H1 (cell line): ENCODE measurements at regions not wholly inside any gene's neighbourhood (a gene's known extent, or its start where the extent isn't known, plus 50 kb on each side); places are given as distances from the start of the nearest gene placed in this dataset.

ENCODE experiments used
- CTCF ChIA-PET: fragments of 300-600 bp; sonication (Branson Sonifier 250); formaldehyde crosslinking; loops from one replicate; lab custom pipeline; 2021; ENCODE audit not compliant: partially characterized antibody; lab: Charles Lee
- POLR2A ChIA-PET: fragments of 300-600 bp; sonication (Branson Sonifier 250); formaldehyde crosslinking; loops from one replicate; lab custom pipeline; 2021; ENCODE audit warnings: inconsistent platforms; ENCODE audit not compliant: partially characterized antibody; lab: Charles Lee
- DNase-seq, 2 experiments: peaks; one replicate each; pipeline versions ENCODE4 v3.0.0 to v3.0.0-alpha.2; 2010 to 2022; ENCODE audit warnings: low spot score in 2 of 2, low read depth in 1 of 2, mixed read lengths in 1 of 2
- FAIRE-seq: peaks from 2 replicates; lab custom pipeline; 2011; peaks lifted over from hg19 to GRCh38; lab: Jason Lieb, UNC
- H2AFZ ChIP-seq: 2 replicates; pipeline ENCODE4 v1.8.1; 2012; ENCODE audit warnings: low read length, inconsistent platforms
- H2AK5ac ChIP-seq: 2 replicates; pipeline ENCODE4 v1.6.1; 2013; ENCODE audit warnings: low read depth, low read length
- H2BK120ac ChIP-seq: replicated peaks from 2 replicates; pipeline ENCODE3; 2013; ENCODE audit warnings: low read depth, low read length, inconsistent platforms
- H2BK12ac ChIP-seq: 2 replicates; pipeline ENCODE4 v1.6.1; 2013; ENCODE audit warnings: low read depth, low read length
- H2BK15ac ChIP-seq: 2 replicates; pipeline ENCODE4 v1.6.1; 2013; ENCODE audit warnings: low read length
- H2BK20ac ChIP-seq: 2 replicates; pipeline ENCODE4 v1.6.1; 2013; ENCODE audit warnings: low read length
- H2BK5ac ChIP-seq: 2 replicates; pipeline ENCODE4 v1.6.1; 2013; ENCODE audit warnings: low read depth, low read length
- H3K14ac ChIP-seq: 2 replicates; pipeline ENCODE4 v1.6.1; 2013; ENCODE audit warnings: inconsistent platforms; ENCODE audit not compliant: insufficient read length
- H3K18ac ChIP-seq: 2 replicates; pipeline ENCODE4 v1.6.1; 2013; ENCODE audit warnings: low read length; ENCODE audit errors: extremely low read depth
- H3K23ac ChIP-seq: 2 replicates; pipeline ENCODE4 v1.6.1; 2013; ENCODE audit warnings: inconsistent platforms; ENCODE audit not compliant: insufficient read length
- H3K23me2 ChIP-seq: 2 replicates; pipeline ENCODE4 v1.6.1; 2013; ENCODE audit warnings: low read depth, low read length
- H3K27ac ChIP-seq: 2 replicates; pipeline ENCODE4 v1.6.1; 2011; ENCODE audit warnings: low read depth, low read length, inconsistent platforms
- H3K27me3 ChIP-seq, 4 experiments: replicated peaks in 1 of 4; 1 replicate in 1 of 4; 2 replicates in 3 of 4; pipeline versions ENCODE4 v1.6.1 to v1.8.1; 2011 to 2013; ENCODE audit warnings: low read length in 3 of 4, mild to moderate bottlenecking in 3 of 4, inconsistent platforms in 2 of 4, mixed read lengths in 2 of 4, moderate library complexity in 1 of 4; ENCODE audit not compliant: control insufficient read depth in 3 of 4, insufficient read depth in 3 of 4; ENCODE audit errors: extremely low read depth in 1 of 4
- H3K36me3 ChIP-seq, 4 experiments: 2 replicates each; pipeline versions ENCODE4 v1.6.1 to v1.8.1; 2011 to 2013; ENCODE audit warnings: mild to moderate bottlenecking in 4 of 4, low read length in 3 of 4, moderate library complexity in 2 of 4, control low read depth in 1 of 4, inconsistent platforms in 1 of 4; ENCODE audit not compliant: insufficient read depth in 4 of 4, control insufficient read depth in 2 of 4
- H3K4ac ChIP-seq: replicated peaks from 2 replicates; pipeline ENCODE3; 2013; ENCODE audit warnings: low read length, low read depth, mixed read lengths, inconsistent platforms; ENCODE audit not compliant: insufficient read length
- H3K4me1 ChIP-seq, 4 experiments: replicated peaks in 1 of 4; 1 replicate in 1 of 4; 2 replicates in 3 of 4; pipeline versions ENCODE4 v1.6.1 to v1.8.1; 2011 to 2013; ENCODE audit warnings: low read length in 3 of 4, inconsistent platforms in 2 of 4, mixed read lengths in 1 of 4; ENCODE audit not compliant: insufficient read depth in 4 of 4, control insufficient read depth in 3 of 4
- H3K4me2 ChIP-seq, 2 experiments: 2 replicates each; pipeline versions ENCODE4 v1.6.1 to v1.8.1; 2011 to 2013; ENCODE audit warnings: low read depth in 2 of 2, low read length in 2 of 2, control low read depth in 1 of 2, inconsistent platforms in 1 of 2, mild to moderate bottlenecking in 1 of 2; ENCODE audit not compliant: insufficient read depth in 1 of 2
- H3K4me3 ChIP-seq, 4 experiments: fragments of 200-600, 300-600 bp in 1 of 4; sonication (generic), shearing (Covaris generic), sonication (Bioruptor Twin) in 1 of 4; 2 replicates each; pipeline versions ENCODE4 v1.5.1 to v1.8.1; 2011 to 2016; ENCODE audit warnings: low read length in 4 of 4, low read depth in 3 of 4, control low read depth in 2 of 4, inconsistent platforms in 2 of 4, mild to moderate bottlenecking in 2 of 4, mixed read lengths in 1 of 4, moderate library complexity in 1 of 4; ENCODE audit not compliant: insufficient read depth in 2 of 4; ENCODE audit errors: extremely low read depth in 1 of 4
- H3K56ac ChIP-seq: replicated peaks from 2 replicates; pipeline ENCODE3; 2013; ENCODE audit warnings: low read depth, mild to moderate bottlenecking, mixed read lengths, low read length, inconsistent platforms; ENCODE audit not compliant: insufficient read length
- H3K79me1 ChIP-seq: 2 replicates; pipeline ENCODE4 v1.6.1; 2013; ENCODE audit warnings: low read depth, low read length, control low read depth
- H3K79me2 ChIP-seq, 2 experiments: 2 replicates each; pipeline versions ENCODE4 v1.6.1 to v1.8.1; 2012 to 2013; ENCODE audit warnings: low read length in 2 of 2, mild to moderate bottlenecking in 2 of 2, inconsistent platforms in 1 of 2; ENCODE audit not compliant: insufficient read depth in 2 of 2, control insufficient read depth in 1 of 2
- H3K9ac ChIP-seq, 4 experiments: replicated peaks in 1 of 4; 1 replicate in 1 of 4; 2 replicates in 3 of 4; pipeline versions ENCODE4 v1.6.1 to v1.8.1; 2011 to 2013; ENCODE audit warnings: low read depth in 3 of 4, low read length in 3 of 4, control low read depth in 2 of 4, mild to moderate bottlenecking in 2 of 4, moderate library complexity in 2 of 4, inconsistent platforms in 1 of 4; ENCODE audit errors: extremely low read depth in 1 of 4
- H3K9me3 ChIP-seq, 2 experiments: 2 replicates each; pipeline versions ENCODE4 v1.6.1 to v1.8.1; 2012 to 2013; ENCODE audit warnings: mild to moderate bottlenecking in 2 of 2, moderate library complexity in 2 of 2, control low read depth in 1 of 2, inconsistent platforms in 1 of 2, low read depth in 1 of 2, low read length in 1 of 2, mixed read lengths in 1 of 2; ENCODE audit not compliant: insufficient read depth in 2 of 2
- H4K20me1 ChIP-seq, 2 experiments: replicated peaks in 1 of 2; 2 replicates each; pipeline versions ENCODE3 to v1.8.1; 2011 to 2013; ENCODE audit warnings: inconsistent platforms in 2 of 2, low read length in 2 of 2, mild to moderate bottlenecking in 1 of 2; ENCODE audit not compliant: insufficient read depth in 2 of 2, control insufficient read depth in 1 of 2
- H4K5ac ChIP-seq: 2 replicates; pipeline ENCODE4 v1.6.1; 2013; ENCODE audit warnings: low read length, low read depth, mixed read lengths, inconsistent platforms; ENCODE audit not compliant: insufficient read length
- H4K8ac ChIP-seq: 2 replicates; pipeline ENCODE4 v1.8.0; 2013; ENCODE audit warnings: mild to moderate bottlenecking, moderate library complexity, low read length, inconsistent platforms; ENCODE audit not compliant: insufficient read depth; ENCODE audit errors: extremely low read depth
- H4K91ac ChIP-seq: replicated peaks from 2 replicates; pipeline ENCODE3; 2013; ENCODE audit warnings: low read length, mixed read lengths, inconsistent platforms; ENCODE audit not compliant: insufficient read length
- CTBP2 ChIP-seq: IDR thresholded peaks from 2 replicates; pipeline ENCODE4 v1.7.0; 2011; ENCODE audit warnings: borderline replicate concordance, mild to moderate bottlenecking, moderate library complexity, mixed read lengths, low read length; ENCODE audit not compliant: insufficient read depth, insufficient read length
- GABPA ChIP-seq: IDR thresholded peaks from 2 replicates; pipeline ENCODE4 v1.6.1; 2011; ENCODE audit warnings: mild to moderate bottlenecking, low read length, moderate library complexity, borderline replicate concordance; ENCODE audit not compliant: insufficient read depth
- RBBP5 ChIP-seq: IDR thresholded peaks from 2 replicates; pipeline ENCODE4 v1.7.1; 2012; ENCODE audit warnings: low read depth, mild to moderate bottlenecking, inconsistent platforms, low read length, moderate library complexity, borderline replicate concordance
- TAF7 ChIP-seq: optimal IDR thresholded peaks from 2 replicates; pipeline ENCODE3; 2011; ENCODE audit warnings: low read depth, mild to moderate bottlenecking, inconsistent platforms, low read length, moderate library complexity, borderline replicate concordance
- ZNF274 ChIP-seq: IDR thresholded peaks from 2 replicates; pipeline ENCODE4 v1.7.0; 2012; ENCODE audit warnings: low read length, borderline replicate concordance; ENCODE audit errors: extremely low read depth
- WGBS, 2 experiments: shearing (Covaris generic) in 1 of 2; methylation state at CpG; one replicate each; pipeline versions ENCODE4 v1.1.6 to v1.1.7; 2013 to 2015; ENCODE audit warnings: low lambda C conversion rate in 2 of 2, mixed read lengths in 2 of 2, inconsistent platforms in 1 of 2, low coverage in 1 of 2, missing lambda C conversion rate in 1 of 2; ENCODE audit not compliant: insufficient replicate concordance in 2 of 2, insufficient coverage in 1 of 2, insufficient read length in 1 of 2; ENCODE audit errors: extremely low coverage in 1 of 2, missing lambda C conversion rate in 1 of 2; 5-methylcytosine and 5-hydroxymethylcytosine counted together

DNA sequence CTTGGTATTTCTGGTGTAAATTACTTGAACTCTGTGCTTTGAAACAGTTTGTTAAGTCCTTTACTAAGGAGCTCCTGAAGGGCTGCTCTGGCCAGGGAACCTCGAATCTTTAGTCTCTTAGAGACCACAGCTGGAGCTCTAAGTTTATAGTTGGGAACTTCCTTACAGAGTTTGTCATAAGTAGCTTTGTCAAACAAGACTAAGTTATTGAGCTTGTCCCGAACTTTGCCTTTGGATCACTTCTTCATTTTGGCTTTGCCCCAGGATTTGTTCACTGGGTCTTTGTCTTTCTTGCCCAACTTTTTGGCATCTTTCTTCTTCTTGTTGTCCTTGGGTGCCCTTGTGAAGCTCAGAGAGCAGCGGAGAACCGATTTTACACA, 64.8 kb downstream of the FAM50B start:
- Histone ChIP-seq H2AFZ (no peak overlapping the region), H3K79me2 (no peaks in the 10 kb centered on the region), H4K91ac (no peak overlapping the region), H3K18ac (no peak overlapping the region), H2BK20ac (no peak overlapping the region), H3K79me1 (no peaks in the 10 kb centered on the region), H3K23me2 (no peaks in the 10 kb centered on the region), H3K14ac (no peak overlapping the region), H2AK5ac (no peak overlapping the region), H4K8ac (no peak overlapping the region), H3K27me3 (no peaks in the 10 kb centered on the region; a peak in 2 of 7 replicates), H2BK15ac (no peak overlapping the region), H3K56ac (no peak overlapping the region), H3K9me3 (peaks cover 3 to 4% of the 10 kb centered on the region in 2 experiments; a peak in 2 of 4 replicates), H4K5ac (no peak overlapping the region), H4K20me1 (no peaks in the 10 kb centered on the region), H3K23ac (no peak overlapping the region), H2BK120ac (no peak overlapping the region), H2BK12ac (no peak overlapping the region), H3K4me2 (no peak overlapping the region), H2BK5ac (no peak overlapping the region), H3K27ac (no peak overlapping the region), H3K4ac (no peak overlapping the region), H3K4me3 (no peak overlapping the region), H3K4me1 (peaks cover 0 to 3% (median 3%) of the 10 kb centered on the region in 4 experiments; a peak in 3 of 7 replicates), H3K9ac (no peak overlapping the region), H3K36me3 (no peaks in the 10 kb centered on the region)
- WGBS, 2 experiments: 86% methylated on average over 4 of the region's 4 CpGs; no CpG with 5 or more reads in 1 of the 2 experiments
- peak in 1 of 2 experiments; percentile 17 for DNase-seq
- POLR2A ChIA-PET: interaction anchor here (1.3 kb wide), 1 partner anchor 17 kb away, joined by 3 read pairs; no protein-coding TSS in a partner anchor
- CTCF ChIA-PET: interaction anchor here (1.6 to 3.2 kb wide), 4 partner anchors 9 to 181 kb away, joined by 3 to 15 read pairs (median 5); partner anchors contain the start of gene FAM50B
- FAIRE-seq: no peak
- TF ChIP-seq CTBP2 (no peak), ZNF274 (no peak), RBBP5 (no peak), TAF7 (no peak), GABPA (no peak)
